IMR-90 (cell line): ENCODE measurements at regions not wholly inside any gene's neighbourhood (a gene's known extent, or its start where the extent isn't known, plus 50 kb on each side); places are given as distances from the start of the nearest gene placed in this dataset.

ENCODE experiments used
- ATAC-seq: fragments of 200-7000 bp; cut with Tn5 transposase; 2 replicates; pipeline ENCODE4 v1.9.1; 2020; ENCODE audit warnings: low read depth, mild to moderate bottlenecking, moderate library complexity
- BruUV-seq: library from RNA; stranded (reverse); fragments of 400-500 nt; replicated peaks from 2 replicates; lab custom pipeline; 2021; lab: Mats Ljungman, UMichigan
- CTCF ChIA-PET: fragments of 300-600 bp; formaldehyde crosslinking; extraction: SDS; loops from one replicate; lab custom pipeline; 2021; ENCODE audit warnings: antibody characterized with exemption; lab: Yijun Ruan, JAX
- POLR2A ChIA-PET: fragments of 300-600 bp; sonication (Branson Sonifier 250); formaldehyde crosslinking; loops from one replicate; lab custom pipeline; 2022; ENCODE audit warnings: antibody characterized with exemption; ENCODE audit not compliant: unreplicated experiment; lab: Charles Lee
- DNase-seq: peaks from one replicate; pipeline ENCODE4 v3.0.0; 2013
- H2AFZ ChIP-seq: replicated peaks from 2 replicates; pipeline ENCODE3; 2013; ENCODE audit warnings: low read length, mild to moderate bottlenecking; ENCODE audit not compliant: poor library complexity
- H2AK5ac ChIP-seq: 2 replicates; pipeline ENCODE4 v1.6.1; 2013; ENCODE audit warnings: low read depth, low read length, inconsistent platforms
- H2AK9ac ChIP-seq: replicated peaks from 2 replicates; pipeline ENCODE3; 2013; ENCODE audit warnings: mild to moderate bottlenecking, low read depth, low read length, moderate library complexity; ENCODE audit not compliant: poor library complexity
- H2BK120ac ChIP-seq: 2 replicates; pipeline ENCODE4 v1.6.1; 2013; ENCODE audit warnings: low read depth, low read length, inconsistent platforms
- H2BK15ac ChIP-seq: 3 replicates; pipeline ENCODE4 v1.6.1; 2013; ENCODE audit warnings: low read depth, low read length, inconsistent platforms
- H2BK20ac ChIP-seq: 2 replicates; pipeline ENCODE4 v1.6.1; 2013; ENCODE audit warnings: low read depth, mild to moderate bottlenecking, inconsistent platforms, low read length, moderate library complexity
- H2BK5ac ChIP-seq: 2 replicates; pipeline ENCODE4 v1.6.1; 2013; ENCODE audit warnings: mild to moderate bottlenecking, low read depth, low read length, inconsistent platforms; ENCODE audit not compliant: poor library complexity, severe bottlenecking
- H3K14ac ChIP-seq: replicated peaks from 2 replicates; pipeline ENCODE4 v1.6.1; 2013; ENCODE audit warnings: low read depth, low read length, inconsistent platforms
- H3K18ac ChIP-seq: 2 replicates; pipeline ENCODE4 v1.6.1; 2013; ENCODE audit warnings: low read depth, low read length, control low read depth
- H3K23ac ChIP-seq: 2 replicates; pipeline ENCODE4 v1.6.1; 2013; ENCODE audit warnings: low read depth, low read length, inconsistent platforms
- H3K27ac ChIP-seq: 2 replicates; pipeline ENCODE4 v1.5.1; 2013; ENCODE audit warnings: mild to moderate bottlenecking, control low read depth, low read length; ENCODE audit not compliant: insufficient read depth
- H3K27me3 ChIP-seq: 2 replicates; pipeline ENCODE4 v1.6.1; 2013; ENCODE audit warnings: low read length; ENCODE audit not compliant: control insufficient read depth, insufficient read depth
- H3K36me3 ChIP-seq: 2 replicates; pipeline ENCODE4 v1.6.1; 2013; ENCODE audit warnings: low read length, mixed read lengths; ENCODE audit not compliant: control insufficient read depth, insufficient read depth
- H3K4ac ChIP-seq: 2 replicates; pipeline ENCODE4 v1.6.1; 2013; ENCODE audit warnings: low read depth, low read length, inconsistent platforms
- H3K4me1 ChIP-seq: 2 replicates; pipeline ENCODE4 v1.6.1; 2013; ENCODE audit warnings: low read length, mixed read lengths; ENCODE audit not compliant: control insufficient read depth, insufficient read depth
- H3K4me2 ChIP-seq: 2 replicates; pipeline ENCODE4 v1.6.1; 2013; ENCODE audit warnings: low read depth, mild to moderate bottlenecking, control low read depth, low read length, moderate library complexity
- H3K4me3 ChIP-seq: 2 replicates; pipeline ENCODE4 v1.5.1; 2013; ENCODE audit warnings: low read depth, mild to moderate bottlenecking, control low read depth, low read length, moderate library complexity; ENCODE audit not compliant: insufficient read depth
- H3K56ac ChIP-seq: 2 replicates; pipeline ENCODE4 v1.6.1; 2013; ENCODE audit warnings: low read length, inconsistent platforms; ENCODE audit not compliant: insufficient read depth; ENCODE audit errors: extremely low read depth
- H3K79me1 ChIP-seq, 2 experiments: 2 replicates each; pipeline ENCODE4 v1.6.1; 2013; ENCODE audit warnings: low read length in 2 of 2, inconsistent platforms in 1 of 2, low read depth in 1 of 2
- H3K9ac ChIP-seq: 2 replicates; pipeline ENCODE4 v1.6.1; 2013; ENCODE audit warnings: low read depth, low read length, control low read depth
- H3K9me1 ChIP-seq: 2 replicates; pipeline ENCODE4 v1.6.1; 2013; ENCODE audit warnings: low read length, inconsistent platforms; ENCODE audit not compliant: insufficient read depth
- H3K9me3 ChIP-seq: 2 replicates; pipeline ENCODE4 v1.6.1; 2013; ENCODE audit warnings: low read length; ENCODE audit not compliant: control insufficient read depth, insufficient read depth
- H4K20me1 ChIP-seq: 2 replicates; pipeline ENCODE4 v1.6.1; 2013; ENCODE audit warnings: low read length, inconsistent platforms; ENCODE audit not compliant: insufficient read depth
- H4K5ac ChIP-seq: 2 replicates; pipeline ENCODE4 v1.6.1; 2013; ENCODE audit warnings: mild to moderate bottlenecking, low read depth, low read length, control low read depth
- H4K8ac ChIP-seq, 2 experiments: 2 replicates each; pipeline ENCODE4 v1.6.1; 2013; ENCODE audit warnings: low read depth in 2 of 2, low read length in 2 of 2, control low read depth in 1 of 2, inconsistent platforms in 1 of 2
- H4K91ac ChIP-seq: 2 replicates; pipeline ENCODE4 v1.6.1; 2013; ENCODE audit warnings: low read depth, low read length, inconsistent platforms; ENCODE audit not compliant: insufficient read depth
- BHLHE40 ChIP-seq: fragments of 150-350 bp; IDR thresholded peaks from 2 replicates; pipeline ENCODE4 v1.6.1; 2016; ENCODE audit warnings: mild to moderate bottlenecking, low read depth, low read length
- CEBPB ChIP-seq: IDR thresholded peaks from 2 replicates; pipeline ENCODE4 v1.6.1; 2012; ENCODE audit warnings: low read depth, low read length, improper control_type of control experiment
- CHD1 ChIP-seq: IDR thresholded peaks from 2 replicates; pipeline ENCODE4 v1.6.1; 2012; ENCODE audit warnings: low read depth, low read length, improper control_type of control experiment
- CTCF ChIP-seq: conservative IDR thresholded peaks from 2 replicates; pipeline ENCODE4 v1.5.1; 2012; ENCODE audit warnings: mild to moderate bottlenecking, low read depth, low read length, improper control_type of control experiment
- ELK1 ChIP-seq: fragments of 150-350 bp; IDR thresholded peaks from 2 replicates; pipeline ENCODE4 v1.6.1; 2016; ENCODE audit warnings: low read depth, mild to moderate bottlenecking, low read length, moderate library complexity, borderline replicate concordance
- FOS ChIP-seq: fragments of 150-350 bp; IDR thresholded peaks from 2 replicates; pipeline ENCODE4 v1.6.1; 2016; ENCODE audit warnings: low read depth, low read length
- MAFK ChIP-seq: IDR thresholded peaks from 2 replicates; pipeline ENCODE4 v1.6.1; 2012; ENCODE audit warnings: low read depth, low read length, improper control_type of control experiment
- MAZ ChIP-seq: IDR thresholded peaks from 2 replicates; pipeline ENCODE4 v1.6.1; 2012; ENCODE audit warnings: low read depth, mild to moderate bottlenecking, low read length, improper control_type of control experiment, moderate library complexity, borderline replicate concordance
- MXI1 ChIP-seq: IDR thresholded peaks from 2 replicates; pipeline ENCODE4 v1.6.1; 2012; ENCODE audit warnings: low read depth, mild to moderate bottlenecking, low read length, moderate library complexity, borderline replicate concordance
- NFE2L2 ChIP-seq: fragments of 150-350 bp; IDR thresholded peaks from 2 replicates; pipeline ENCODE4 v1.6.1; 2016; ENCODE audit warnings: low read depth, mild to moderate bottlenecking, low read length
- POLR2A ChIP-seq: IDR thresholded peaks from 2 replicates; pipeline ENCODE4 v1.6.1; 2012; ENCODE audit warnings: mild to moderate bottlenecking, low read depth, low read length
- RAD21 ChIP-seq: IDR thresholded peaks from 2 replicates; pipeline ENCODE4 v1.6.1; 2012; ENCODE audit warnings: low read length, improper control_type of control experiment
- RCOR1 ChIP-seq: IDR thresholded peaks from 2 replicates; pipeline ENCODE4 v1.6.1; 2012; ENCODE audit warnings: mild to moderate bottlenecking, low read length, improper control_type of control experiment; ENCODE audit not compliant: insufficient replicate concordance
- RFX5 ChIP-seq: IDR thresholded peaks from 2 replicates; pipeline ENCODE4 v1.8.0; 2012; ENCODE audit warnings: low read depth, mild to moderate bottlenecking, low read length, moderate library complexity
- SMC3 ChIP-seq: fragments of 150-350 bp; IDR thresholded peaks from 2 replicates; pipeline ENCODE4 v1.6.1; 2016; ENCODE audit warnings: low read depth, mild to moderate bottlenecking, antibody characterized with exemption, low read length, moderate library complexity
- WGBS, 2 experiments: methylation state at CpG; one replicate each; pipeline versions ENCODE4 v1.1.5 to v1.1.7; 2013; ENCODE audit warnings: missing lambda C conversion rate in 2 of 2; ENCODE audit not compliant: insufficient read length in 1 of 2; ENCODE audit errors: extremely low coverage in 2 of 2; 5-methylcytosine and 5-hydroxymethylcytosine counted together
- dilution Hi-C: fragments of 300-500 bp; cut with HindIII; formaldehyde crosslinking; loops from one replicate; pipeline ENCODE4 v1.14.3; 2018; ENCODE audit warnings: low sequenced_read_pairs; ENCODE audit not compliant: unreplicated experiment
- in situ Hi-C: fragments of 300-500 bp; cut with MboI; formaldehyde crosslinking; loops from 3 replicates; pipeline ENCODE4 v1.14.3; 2019; ENCODE audit warnings: low sequenced_read_pairs, inconsistent platforms, mixed read lengths
- intact Hi-C: fragments of 100-400 bp; cut with micrococcal nuclease; formaldehyde crosslinking; loops from 2 replicates; pipeline ENCODE4 v1.10.0; 2022
- TF ChIP-seq, protein P1 (sequence below): fragments of 150-350 bp; IDR thresholded peaks from 2 replicates; pipeline ENCODE4 v1.6.1; 2017; ENCODE audit warnings: mild to moderate bottlenecking, antibody characterized with exemption, low read length, low read depth

DNA sequence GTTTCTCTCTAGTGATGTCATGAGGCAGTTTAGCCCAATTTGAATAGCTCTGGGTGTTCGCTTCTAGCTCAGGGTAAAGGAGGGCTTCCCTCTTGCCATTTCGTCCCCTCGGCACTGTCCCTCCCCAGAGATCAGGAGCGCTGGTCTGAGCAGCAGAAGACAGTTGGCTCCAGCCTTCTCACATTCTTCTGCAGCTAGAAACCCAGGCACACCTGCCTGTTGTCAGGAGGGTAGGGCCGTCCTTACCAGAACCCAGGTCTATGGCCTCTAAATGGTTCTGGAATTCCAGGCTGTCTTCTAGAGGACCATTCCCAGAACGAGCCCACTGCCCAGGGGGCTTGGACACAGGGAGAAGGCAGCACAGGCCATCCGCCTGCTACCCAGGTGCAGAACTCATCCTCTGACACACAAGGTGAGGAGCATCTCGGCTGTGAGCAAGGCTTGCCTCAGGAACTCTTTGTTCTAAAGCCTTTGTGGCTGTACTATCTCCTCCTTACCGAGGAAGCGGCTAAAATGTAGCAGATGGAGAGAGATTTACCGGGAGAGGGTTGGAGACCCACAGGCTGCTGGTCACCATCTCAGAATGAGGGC is 255.6 kb upstream of the IRX2 start:
- ChIA-PET CTCF (no interaction called here), POLR2A (no interaction called here)
- H3K79me1 ChIP-seq, result no peaks in the 10 kb centered on the region
- BruUV-seq, result no TSS peak
- no peaks in the 10 kb centered on the region for H3K9me1 ChIP-seq
- in situ Hi-C loops, result no loop called here
- no peak for DNase-seq
- no peaks in the 10 kb centered on the region for H3K4me1 ChIP-seq
- no peak overlapping the region for H2AK5ac ChIP-seq
- H4K5ac ChIP-seq, result no peak overlapping the region
- no peak for ATAC-seq
- H3K9me3 ChIP-seq, result peaks cover 36% of the 10 kb centered on the region
- H3K9ac ChIP-seq, result no peak overlapping the region
- no peak overlapping the region for H2BK15ac ChIP-seq
- dilution Hi-C loops, result no loop called here
- no peaks in the 10 kb centered on the region for H3K36me3 ChIP-seq
- no peak overlapping the region for H2AFZ ChIP-seq
- TF ChIP-seq CTCF (no peak), CHD1 (no peak), POLR2A (no peak), FOS (no peak), ELK1 (no peak), MAFK (no peak), MXI1 (no peak), SMC3 (no peak), RCOR1 (no peak), MAZ (no peak), CEBPB (no peak), RAD21 (no peak), BHLHE40 (no peak), RFX5 (no peak), NFE2L2 (no peak)
- TF ChIP-seq, protein P1, sequence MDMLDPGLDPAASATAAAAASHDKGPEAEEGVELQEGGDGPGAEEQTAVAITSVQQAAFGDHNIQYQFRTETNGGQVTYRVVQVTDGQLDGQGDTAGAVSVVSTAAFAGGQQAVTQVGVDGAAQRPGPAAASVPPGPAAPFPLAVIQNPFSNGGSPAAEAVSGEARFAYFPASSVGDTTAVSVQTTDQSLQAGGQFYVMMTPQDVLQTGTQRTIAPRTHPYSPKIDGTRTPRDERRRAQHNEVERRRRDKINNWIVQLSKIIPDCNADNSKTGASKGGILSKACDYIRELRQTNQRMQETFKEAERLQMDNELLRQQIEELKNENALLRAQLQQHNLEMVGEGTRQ, result no peak
- no peaks in the 10 kb centered on the region for H3K27me3 ChIP-seq
- no CpG with 5 or more reads among the region's 11 CpGs for WGBS, 2 experiments
- H3K27ac ChIP-seq, result no peak overlapping the region
- no peak overlapping the region for H3K4me3 ChIP-seq
- no peak overlapping the region for H3K4me2 ChIP-seq
- no peak overlapping the region for H2BK5ac ChIP-seq
- no peak overlapping the region for H3K23ac ChIP-seq
- H2BK120ac ChIP-seq, result no peak overlapping the region
- H4K20me1 ChIP-seq, result no peaks in the 10 kb centered on the region
- no peak overlapping the region for H4K8ac ChIP-seq
- no peak overlapping the region for H2BK20ac ChIP-seq
- H4K91ac ChIP-seq, result no peak overlapping the region
- no peak overlapping the region for H2AK9ac ChIP-seq
- H3K14ac ChIP-seq, result no peak overlapping the region
- H3K18ac ChIP-seq, result no peak overlapping the region
- intact Hi-C loops, result no loop called here
- H3K4ac ChIP-seq, result no peak overlapping the region
- H3K56ac ChIP-seq, result no peak overlapping the region
